ENCODE measurements at regions not wholly inside any gene's neighbourhood (a gene's known extent, or its start where the extent isn't known, plus 50 kb on each side); places are given as distances from the start of the nearest gene placed in this dataset.

GRCh38 chr11:10996678-10997077 is 138.8 kb upstream of the ZBED5 start:
- TF ChIP-seq GATA2 (IDR thresholded peaks at IDR 0.05; ENCODE audit: low read depth, low read length): no peak
- TF ChIP-seq GATA3 (IDR thresholded peaks at IDR 0.05; ENCODE audit: low read depth, low read length): no peak

Data from SH-SY5Y (cell line).